Trophoblast cell (in vitro differentiated cells and primary cell): ENCODE measurements at regions not wholly inside any gene's neighbourhood (a gene's known extent, or its start where the extent isn't known, plus 50 kb on each side); places are given as distances from the start of the nearest gene placed in this dataset.

ENCODE experiments used
- DNase-seq, 2 donors: peaks; one replicate each; pipeline ENCODE4 v3.0.0-alpha.2; 2016
- H2AFZ ChIP-seq: 2 replicates; pipeline ENCODE4 v1.6.1; 2013; ENCODE audit warnings: low read length, moderate library complexity, mild to moderate bottlenecking; ENCODE audit not compliant: insufficient read depth, poor library complexity
- H2AK5ac ChIP-seq: 2 replicates; pipeline ENCODE4 v1.6.1; 2013; ENCODE audit warnings: mild to moderate bottlenecking, low read length
- H2BK120ac ChIP-seq: 2 replicates; pipeline ENCODE4 v1.6.1; 2013; ENCODE audit warnings: low read length, mild to moderate bottlenecking, moderate library complexity; ENCODE audit not compliant: insufficient read depth, poor library complexity
- H2BK12ac ChIP-seq: 2 replicates; pipeline ENCODE4 v1.6.1; 2013; ENCODE audit warnings: mild to moderate bottlenecking, low read length, moderate library complexity
- H2BK5ac ChIP-seq: 2 replicates; pipeline ENCODE4 v1.6.1; 2013; ENCODE audit warnings: low read length, low read depth, moderate library complexity, mild to moderate bottlenecking; ENCODE audit not compliant: poor library complexity
- H3K14ac ChIP-seq: 2 replicates; pipeline ENCODE4 v1.6.1; 2013; ENCODE audit warnings: mild to moderate bottlenecking, low read length
- H3K18ac ChIP-seq: 2 replicates; pipeline ENCODE4 v1.6.1; 2013; ENCODE audit warnings: mild to moderate bottlenecking, low read length
- H3K23ac ChIP-seq: 2 replicates; pipeline ENCODE4 v1.6.1; 2013; ENCODE audit warnings: low read length
- H3K27ac ChIP-seq: 2 replicates; pipeline ENCODE4 v1.5.1; 2013; ENCODE audit warnings: low read depth, mild to moderate bottlenecking, inconsistent platforms, low read length, moderate library complexity
- H3K27me3 ChIP-seq: 2 replicates; pipeline ENCODE4 v1.6.1; 2013; ENCODE audit warnings: inconsistent platforms, mild to moderate bottlenecking, low read length, moderate library complexity; ENCODE audit not compliant: insufficient read depth
- H3K36me3 ChIP-seq, 2 experiments: 1 replicate in 1 of 2; 2 replicates in 1 of 2; pipeline ENCODE4 v1.6.1; 2013; ENCODE audit warnings: low read length in 2 of 2, mild to moderate bottlenecking in 2 of 2, moderate library complexity in 1 of 2; ENCODE audit not compliant: insufficient read depth in 2 of 2, control insufficient read depth in 1 of 2
- H3K4ac ChIP-seq: 2 replicates; pipeline ENCODE4 v1.6.1; 2013; ENCODE audit warnings: low read depth, mild to moderate bottlenecking, low read length, moderate library complexity
- H3K4me1 ChIP-seq, 2 experiments: 1 replicate in 1 of 2; 2 replicates in 1 of 2; pipeline ENCODE4 v1.6.1; 2013; ENCODE audit warnings: low read length in 2 of 2, mild to moderate bottlenecking in 2 of 2, moderate library complexity in 1 of 2; ENCODE audit not compliant: insufficient read depth in 2 of 2, control insufficient read depth in 1 of 2
- H3K4me2 ChIP-seq: 2 replicates; pipeline ENCODE4 v1.6.1; 2013; ENCODE audit warnings: inconsistent platforms, mild to moderate bottlenecking, low read length, moderate library complexity
- H3K4me3 ChIP-seq: 2 replicates; pipeline ENCODE4 v1.5.1; 2013; ENCODE audit warnings: mild to moderate bottlenecking, low read depth, low read length, inconsistent platforms
- H3K79me1 ChIP-seq: one replicate; pipeline ENCODE4 v1.6.1; 2013; ENCODE audit warnings: low read length
- H3K79me2 ChIP-seq: 2 replicates; pipeline ENCODE4 v1.6.1; 2013; ENCODE audit warnings: low read length, mild to moderate bottlenecking; ENCODE audit not compliant: control insufficient read depth, insufficient read depth, poor library complexity
- H3K9ac ChIP-seq: 2 replicates; pipeline ENCODE4 v1.6.1; 2013; ENCODE audit warnings: mild to moderate bottlenecking, low read length
- H3K9me3 ChIP-seq: 2 replicates; pipeline ENCODE4 v1.6.1; 2013; ENCODE audit warnings: low read depth, mild to moderate bottlenecking, control low read depth, inconsistent platforms, low read length; ENCODE audit not compliant: insufficient read depth
- H4K12ac ChIP-seq: 2 replicates; pipeline ENCODE4 v1.6.1; 2013; ENCODE audit warnings: low read depth, mild to moderate bottlenecking, low read length, moderate library complexity
- H4K8ac ChIP-seq: 2 replicates; pipeline ENCODE4 v1.6.1; 2013; ENCODE audit warnings: low read depth, mild to moderate bottlenecking, low read length, moderate library complexity
- H4K91ac ChIP-seq: one replicate; pipeline ENCODE4 v1.6.1; 2013; ENCODE audit warnings: low read depth, mild to moderate bottlenecking, low read length, moderate library complexity
- WGBS: extraction: QIAGEN DNeasy Blood & Tissue Kit; methylation state at CpG from one replicate; pipeline ENCODE4 v1.1.7; 2013; ENCODE audit warnings: missing lambda C conversion rate; ENCODE audit not compliant: insufficient read length, insufficient coverage; ENCODE audit errors: extremely low coverage; 5-methylcytosine and 5-hydroxymethylcytosine counted together

- H3K9me3 ChIP-seq, result peaks cover 4% of the 10 kb centered on the region
- H3K36me3 ChIP-seq, result no peaks in the 10 kb centered on the region
- no peak overlapping the region for H2BK5ac ChIP-seq
- H3K27me3 ChIP-seq, result no peaks in the 10 kb centered on the region
- H2BK120ac ChIP-seq, result no peak overlapping the region
- H3K23ac ChIP-seq, result no peak overlapping the region
- no peak overlapping the region for H4K8ac ChIP-seq
- H3K79me2 ChIP-seq, result no peaks in the 10 kb centered on the region
- H3K4ac ChIP-seq, result no peak overlapping the region
- no peak overlapping the region for H3K4me2 ChIP-seq
- H2BK12ac ChIP-seq, result no peak overlapping the region
- no peaks in the 10 kb centered on the region for H3K79me1 ChIP-seq
- H2AK5ac ChIP-seq, result no peak overlapping the region
- H4K12ac ChIP-seq, result no peak overlapping the region
- no peak overlapping the region for H3K4me3 ChIP-seq
- H2AFZ ChIP-seq, result no peak overlapping the region
- DNase-seq, result no peak
- WGBS, result no CpG with 5 or more reads among the region's 18 CpGs
- H4K91ac ChIP-seq, result no peak overlapping the region
- no peak overlapping the region for H3K27ac ChIP-seq
- H3K9ac ChIP-seq, result no peak overlapping the region
- H3K18ac ChIP-seq, result no peak overlapping the region
- no peaks in the 10 kb centered on the region for H3K4me1 ChIP-seq
- no peak overlapping the region for H3K14ac ChIP-seq
Observed at GRCh38 chr1:5704561-5705514, 287.4 kb downstream of the NPHP4 start.

GRCh38 chr1:5701642-5702041, 290.6 kb downstream of the NPHP4 start:
- no peak for DNase-seq

GRCh38 chr1:5693568-5693967, 298.7 kb downstream of the NPHP4 start:
- Histone ChIP-seq H3K4ac (no peak overlapping the region), H3K18ac (no peak overlapping the region), H2AK5ac (no peak overlapping the region), H3K14ac (no peak overlapping the region), H3K27me3 (no peaks in the 10 kb centered on the region), H2BK12ac (no peak overlapping the region), H3K79me1 (no peaks in the 10 kb centered on the region), H2BK120ac (no peak overlapping the region), H3K23ac (no peak overlapping the region), H2BK5ac (no peak overlapping the region), H3K36me3 (no peaks in the 10 kb centered on the region), H3K27ac (no peak overlapping the region), H3K4me3 (no peak overlapping the region), H3K4me1 (peaks cover 2% of the 10 kb centered on the region in 2 experiments), H2AFZ (no peak overlapping the region), H3K9me3 (no peaks in the 10 kb centered on the region), H4K91ac (no peak overlapping the region), H4K8ac (no peak overlapping the region), H3K9ac (no peak overlapping the region), H3K79me2 (no peaks in the 10 kb centered on the region), H3K4me2 (no peak overlapping the region), H4K12ac (no peak overlapping the region)
- WGBS, result no CpG with 5 or more reads among the region's 9 CpGs
- no peak for DNase-seq

More at GRCh38 chr1:5701642-5702041, 290.6 kb downstream of the NPHP4 start:
- Histone ChIP-seq H3K4me3 (no peak overlapping the region), H3K27me3 (no peaks in the 10 kb centered on the region), H3K79me1 (no peaks in the 10 kb centered on the region), H2BK5ac (no peak overlapping the region), H3K4me2 (no peak overlapping the region), H2BK12ac (no peak overlapping the region), H3K4me1 (no peaks in the 10 kb centered on the region), H2AFZ (no peak overlapping the region), H3K36me3 (no peaks in the 10 kb centered on the region), H2BK120ac (no peak overlapping the region), H3K9me3 (no peaks in the 10 kb centered on the region), H3K18ac (no peak overlapping the region), H3K9ac (no peak overlapping the region), H4K91ac (no peak overlapping the region), H3K23ac (no peak overlapping the region), H3K14ac (no peak overlapping the region), H3K27ac (no peak overlapping the region), H4K12ac (no peak overlapping the region), H2AK5ac (no peak overlapping the region), H4K8ac (no peak overlapping the region), H3K79me2 (no peaks in the 10 kb centered on the region), H3K4ac (no peak overlapping the region)
- no CpG with 5 or more reads among the region's 4 CpGs for WGBS

GRCh38 chr1:5692664-5693063, 299.6 kb downstream of the NPHP4 start:
- Histone ChIP-seq H3K9me3 (no peaks in the 10 kb centered on the region), H3K79me2 (no peaks in the 10 kb centered on the region), H3K27me3 (no peaks in the 10 kb centered on the region), H3K4ac (no peak overlapping the region), H3K27ac (no peak overlapping the region), H2BK120ac (no peak overlapping the region), H2BK5ac (no peak overlapping the region), H4K8ac (no peak overlapping the region), H3K18ac (no peak overlapping the region), H2AK5ac (no peak overlapping the region), H4K91ac (no peak overlapping the region), H2BK12ac (no peak overlapping the region), H3K14ac (no peak overlapping the region), H2AFZ (no peak overlapping the region), H3K4me3 (no peak overlapping the region), H4K12ac (no peak overlapping the region), H3K4me2 (no peak overlapping the region), H3K36me3 (no peaks in the 10 kb centered on the region), H3K9ac (no peak overlapping the region), H3K4me1 (peaks cover 2 to 3% of the 10 kb centered on the region in 2 experiments), H3K79me1 (no peaks in the 10 kb centered on the region), H3K23ac (no peak overlapping the region)
- DNase-seq, result no peak
- no CpG with 5 or more reads among the region's 6 CpGs for WGBS
